Gastroesophageal sphincter (tissue), 4 donors: ENCODE measurements at regions not wholly inside any gene's neighbourhood (a gene's known extent, or its start where the extent isn't known, plus 50 kb on each side); places are given as distances from the start of the nearest gene placed in this dataset.

Experiments
- ATAC-seq: fragments of 150-250 bp; one replicate; pipeline ENCODE4 v1.9.1; 2016; ENCODE audit warnings: mild to moderate bottlenecking, moderate library complexity
- H3K27ac ChIP-seq, 4 donors: fragments of 200-600 bp; sonication (generic) in 3 of 4; 1 replicate in 3 of 4; 2 replicates in 1 of 4; pipeline ENCODE4 v1.5.1; 2016 to 2019
- H3K27me3 ChIP-seq: fragments of 200-600 bp; sonication (generic); one replicate; pipeline ENCODE4 v1.5.1; 2019
- H3K36me3 ChIP-seq, 2 donors: fragments of 200-600 bp; sonication (generic); one replicate each; pipeline ENCODE4 v1.5.1; 2019; ENCODE audit warnings: control low read depth in 1 of 2
- H3K4me1 ChIP-seq, 3 donors: fragments of 200-600 bp; sonication (generic); 1 replicate in 2 of 3; 2 replicates in 1 of 3; pipeline ENCODE4 v1.5.1; 2016 to 2019; ENCODE audit warnings: control low read depth in 2 of 3
- H3K4me3 ChIP-seq, 2 donors: fragments of 200-600 bp; sonication (generic); one replicate each; pipeline ENCODE4 v1.5.1; 2019; ENCODE audit warnings: mild to moderate bottlenecking in 1 of 2, moderate library complexity in 1 of 2
- H3K9me3 ChIP-seq, 3 donors: fragments of 200-600 bp; sonication (generic); one replicate each; pipeline ENCODE4 v1.5.1; 2017 to 2019; ENCODE audit warnings: control low read depth in 2 of 3
- EP300 ChIP-seq: sonication (generic); formaldehyde crosslinking; IDR thresholded peaks from one replicate; pipeline ENCODE4 v1.6.1; 2017; ENCODE audit warnings: antibody characterized with exemption, mild to moderate bottlenecking
- POLR2A ChIP-seq, 2 donors: fragments of 450-650 bp; IDR thresholded peaks; one replicate each; pipeline ENCODE4 v1.6.1; 2017; ENCODE audit warnings: antibody characterized with exemption in 2 of 2, mild to moderate bottlenecking in 2 of 2, moderate library complexity in 1 of 2
- POLR2AphosphoS5 ChIP-seq: sonication (generic); formaldehyde crosslinking; IDR thresholded peaks from one replicate; pipeline ENCODE4 v1.6.1; 2017; ENCODE audit warnings: antibody characterized with exemption
- WGBS, 2 donors: methylation state at CpG; one replicate each; pipeline ENCODE4 v1.1.5; 2018; ENCODE audit warnings: low coverage in 1 of 2; 5-methylcytosine and 5-hydroxymethylcytosine counted together
- TF ChIP-seq, protein P1 (sequence below), 4 experiments: fragments of 200-600 bp in 2 of 4; fragments of 450-650 bp in 2 of 4; sonication (generic) in 1 of 4; IDR thresholded peaks; one replicate each; pipeline ENCODE4 v1.5.1; 2017 to 2019; ENCODE audit warnings: antibody characterized with exemption in 4 of 4, mild to moderate bottlenecking in 2 of 4, moderate library complexity in 2 of 4

DNA sequence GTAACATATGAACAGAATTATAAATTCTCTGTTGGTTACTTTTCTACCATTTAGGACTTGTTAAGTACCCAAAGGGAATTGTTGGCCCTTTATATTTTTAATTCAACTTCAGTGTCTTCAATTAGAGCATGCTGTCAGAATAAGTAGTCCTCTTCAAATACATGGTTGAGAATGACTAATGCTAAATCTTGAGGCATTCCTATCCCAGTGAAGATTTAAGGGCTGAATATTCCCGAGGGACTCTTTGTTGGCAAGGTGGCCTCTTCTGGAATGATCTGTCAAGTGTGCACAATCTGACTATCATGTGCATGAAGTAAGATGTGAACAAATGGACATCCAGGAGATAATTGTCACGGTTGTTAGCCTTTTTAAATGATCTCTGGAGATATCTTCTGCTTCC lies 421.7 kb downstream of the BMP2 start:
- no peak overlapping the region for H3K4me3 ChIP-seq
- H3K4me1 ChIP-seq, result no peaks in the 10 kb centered on the region
- TF ChIP-seq EP300 (no peak), POLR2AphosphoS5 (no peak), POLR2A (IDR thresholded peaks at IDR 0.05) (no peak)
- TF ChIP-seq, protein P1, sequence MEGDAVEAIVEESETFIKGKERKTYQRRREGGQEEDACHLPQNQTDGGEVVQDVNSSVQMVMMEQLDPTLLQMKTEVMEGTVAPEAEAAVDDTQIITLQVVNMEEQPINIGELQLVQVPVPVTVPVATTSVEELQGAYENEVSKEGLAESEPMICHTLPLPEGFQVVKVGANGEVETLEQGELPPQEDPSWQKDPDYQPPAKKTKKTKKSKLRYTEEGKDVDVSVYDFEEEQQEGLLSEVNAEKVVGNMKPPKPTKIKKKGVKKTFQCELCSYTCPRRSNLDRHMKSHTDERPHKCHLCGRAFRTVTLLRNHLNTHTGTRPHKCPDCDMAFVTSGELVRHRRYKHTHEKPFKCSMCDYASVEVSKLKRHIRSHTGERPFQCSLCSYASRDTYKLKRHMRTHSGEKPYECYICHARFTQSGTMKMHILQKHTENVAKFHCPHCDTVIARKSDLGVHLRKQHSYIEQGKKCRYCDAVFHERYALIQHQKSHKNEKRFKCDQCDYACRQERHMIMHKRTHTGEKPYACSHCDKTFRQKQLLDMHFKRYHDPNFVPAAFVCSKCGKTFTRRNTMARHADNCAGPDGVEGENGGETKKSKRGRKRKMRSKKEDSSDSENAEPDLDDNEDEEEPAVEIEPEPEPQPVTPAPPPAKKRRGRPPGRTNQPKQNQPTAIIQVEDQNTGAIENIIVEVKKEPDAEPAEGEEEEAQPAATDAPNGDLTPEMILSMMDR (IDR thresholded peaks at IDR 0.05), result no peak
- H3K27me3 ChIP-seq, result no peaks in the 10 kb centered on the region
- H3K27ac ChIP-seq, result no peak overlapping the region
- no peaks in the 10 kb centered on the region for H3K9me3 ChIP-seq
- no peaks in the 10 kb centered on the region for H3K36me3 ChIP-seq
- 50 to 70% methylated on average over 1 to 2 of the region's 2 CpGs for WGBS, 2 donors
- no peak for ATAC-seq

DNA sequence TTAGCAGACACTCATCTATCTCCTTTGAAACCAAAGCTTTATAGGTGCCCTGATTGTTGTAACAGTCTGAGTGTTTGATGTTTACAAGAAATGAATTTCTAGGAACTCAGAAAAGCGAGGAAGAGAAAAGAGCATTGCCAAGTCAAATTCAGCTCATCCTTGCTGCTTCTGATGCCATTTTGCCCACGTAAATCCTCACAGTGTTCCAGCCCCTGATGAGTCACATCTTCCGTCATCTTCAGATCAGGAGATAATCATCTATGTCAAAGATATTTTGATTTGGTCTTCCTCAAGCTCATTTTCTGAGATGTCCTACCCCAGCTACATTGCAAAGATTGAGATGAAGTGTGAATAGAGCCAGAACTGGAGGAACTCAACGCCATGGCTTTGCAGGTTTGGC lies 426.2 kb downstream of the BMP2 start:
- no peak for ATAC-seq
- no peak overlapping the region for H3K4me3 ChIP-seq
- no peak overlapping the region for H3K27ac ChIP-seq
- TF ChIP-seq, protein P1 (IDR thresholded peaks at IDR 0.05), result no peak
- TF ChIP-seq POLR2AphosphoS5 (no peak), EP300 (no peak), POLR2A (IDR thresholded peaks at IDR 0.05) (no peak)
- no peaks in the 10 kb centered on the region for H3K9me3 ChIP-seq
- H3K4me1 ChIP-seq, result no peaks in the 10 kb centered on the region
- 78 to 90% methylated on average over 2 to 4 of the region's 4 CpGs for WGBS, 2 donors
- H3K36me3 ChIP-seq, result no peaks in the 10 kb centered on the region
- H3K27me3 ChIP-seq, result no peaks in the 10 kb centered on the region

DNA sequence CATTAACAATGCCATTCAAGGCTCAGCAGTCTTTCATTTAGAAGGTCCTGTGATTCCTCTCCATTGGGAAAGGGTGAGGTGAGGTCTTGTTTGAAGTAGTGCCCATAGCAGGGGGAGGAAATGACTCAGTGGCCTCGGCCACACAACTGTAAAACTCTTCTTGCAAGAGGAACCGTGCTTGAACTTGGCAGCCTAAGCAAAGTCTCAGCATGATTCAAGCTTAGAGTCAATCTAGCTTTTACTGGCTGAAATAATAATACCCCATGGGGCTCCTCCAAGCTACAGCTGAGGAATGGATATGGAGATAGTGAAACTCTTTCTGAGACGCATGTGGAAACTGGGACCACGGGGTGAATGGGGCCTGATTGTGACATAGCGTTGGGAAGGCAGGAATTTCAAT lies 428.2 kb downstream of the BMP2 start:
- H3K4me1 ChIP-seq, result no peaks in the 10 kb centered on the region
- no peak overlapping the region for H3K27ac ChIP-seq
- 69 to 78% methylated on average over 4 to 5 of the region's 5 CpGs for WGBS, 2 donors
- no peak overlapping the region for H3K4me3 ChIP-seq
- no peak for ATAC-seq
- H3K36me3 ChIP-seq, result no peaks in the 10 kb centered on the region
- TF ChIP-seq POLR2AphosphoS5 (no peak), EP300 (no peak), POLR2A (IDR thresholded peaks at IDR 0.05) (no peak)
- TF ChIP-seq, protein P1 (IDR thresholded peaks at IDR 0.05), result no peak
- H3K27me3 ChIP-seq, result no peaks in the 10 kb centered on the region
- H3K9me3 ChIP-seq, result no peaks in the 10 kb centered on the region

DNA sequence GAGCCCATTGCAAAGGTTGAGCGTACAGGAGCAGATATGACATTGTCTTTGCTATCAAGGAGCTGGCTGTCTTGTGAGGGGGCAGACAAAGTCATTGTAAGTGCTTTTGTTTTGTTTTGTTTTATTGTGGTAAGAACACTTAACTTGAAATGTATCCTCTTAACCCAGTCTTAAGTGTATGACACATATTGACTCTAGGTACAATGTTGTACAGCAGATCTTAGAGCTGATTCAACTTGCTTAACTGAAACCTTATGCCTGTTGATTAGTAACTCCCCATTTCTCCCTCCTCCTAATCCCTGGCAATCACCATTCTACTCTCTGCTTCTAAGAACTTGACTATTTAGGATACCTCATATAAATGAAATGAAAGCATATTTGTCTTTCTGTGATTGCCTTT lies 429.0 kb downstream of the BMP2 start:
- TF ChIP-seq, protein P1 (IDR thresholded peaks at IDR 0.05), result no peak
- whole genome bisulfite sequencing, 2 donors, result 88 to 92% methylated on average over 1 of the region's 1 CpG
- no peaks in the 10 kb centered on the region for H3K4me1 ChIP-seq
- H3K9me3 ChIP-seq, result no peaks in the 10 kb centered on the region
- no peaks in the 10 kb centered on the region for H3K27me3 ChIP-seq
- no peak for ATAC-seq
- H3K27ac ChIP-seq, result no peak overlapping the region
- H3K4me3 ChIP-seq, result no peak overlapping the region
- H3K36me3 ChIP-seq, result no peaks in the 10 kb centered on the region

DNA sequence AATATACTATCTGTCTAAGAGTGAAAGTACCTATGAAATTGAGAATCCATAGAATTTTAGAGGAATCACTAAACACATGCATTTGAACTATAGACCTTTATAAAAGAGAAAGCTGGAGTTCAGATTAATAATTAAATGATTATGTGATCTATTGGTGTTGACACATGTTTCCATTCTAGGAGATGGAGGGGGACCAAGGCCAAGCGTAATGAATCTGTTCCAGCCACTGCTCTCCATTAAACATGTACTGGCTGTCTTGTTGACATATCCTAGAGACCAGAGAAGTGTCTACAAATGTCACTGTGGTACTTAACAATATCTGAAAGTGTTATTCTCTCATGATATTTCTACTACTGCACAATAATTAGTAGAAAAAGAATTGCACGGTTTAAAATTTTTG lies 432.4 kb downstream of the BMP2 start:
- no peaks in the 10 kb centered on the region for H3K9me3 ChIP-seq
- WGBS, 2 donors, result 55 to 68% methylated on average over 2 of the region's 2 CpGs
- no peak overlapping the region for H3K27ac ChIP-seq
- no peak overlapping the region for H3K4me3 ChIP-seq
- TF ChIP-seq, protein P1 (IDR thresholded peaks at IDR 0.05), result no peak
- TF ChIP-seq POLR2A (IDR thresholded peaks at IDR 0.05) (no peak), EP300 (no peak), POLR2AphosphoS5 (no peak)
- no peaks in the 10 kb centered on the region for H3K36me3 ChIP-seq
- no peak for ATAC-seq
- H3K27me3 ChIP-seq, result no peaks in the 10 kb centered on the region
- no peaks in the 10 kb centered on the region for H3K4me1 ChIP-seq
